B cell (primary cell): ENCODE measurements at regions not wholly inside any gene's neighbourhood (a gene's known extent, or its start where the extent isn't known, plus 50 kb on each side); places are given as distances from the start of the nearest gene placed in this dataset.
"Not testable (repeated sequence)": the region's sequence is repeated elsewhere in the genome, so short reads cannot be mapped to it uniquely, and the experiment has no call there.

ENCODE experiments used
- ATAC-seq: fragments of 200-7000 bp; cut with Tn5 transposase; one replicate; pipeline ENCODE4 v1.10.0; 2021; ENCODE audit warnings: low read depth, mild to moderate bottlenecking, moderate number of reproducible peaks, moderate library complexity
- CTCF ChIA-PET: fragments of 350-600 bp; sonication (Branson Sonifier 250); formaldehyde crosslinking; loops from one replicate; lab custom pipeline; 2021; ENCODE audit warnings: antibody characterized with exemption, inconsistent platforms; lab: Charles Lee
- POLR2A ChIA-PET: fragments of 350-600 bp; sonication (Branson Sonifier 250); formaldehyde crosslinking; loops from one replicate; lab custom pipeline; 2021; ENCODE audit warnings: antibody characterized with exemption; lab: Charles Lee
- DNase-seq: peaks from one replicate; pipeline ENCODE4 v3.0.0; 2013
- H2AFZ ChIP-seq: 2 replicates; pipeline ENCODE4 v1.6.1; 2012; ENCODE audit warnings: mild to moderate bottlenecking, low read depth, low read length; ENCODE audit not compliant: insufficient read depth, poor library complexity, severe bottlenecking
- H3K27ac ChIP-seq, 2 donors: 1 replicate in 1 of 2; 2 replicates in 1 of 2; pipeline ENCODE4 v1.5.1; 2012 to 2013; ENCODE audit warnings: low read length in 2 of 2, mild to moderate bottlenecking in 2 of 2, moderate library complexity in 1 of 2
- H3K27me3 ChIP-seq, 4 experiments: fragments of 200-600 bp in 1 of 4; sonication (generic) in 1 of 4; replicated peaks in 1 of 4; 1 replicate in 2 of 4; 2 replicates in 2 of 4; pipeline versions ENCODE4 v1.6.1 to v1.7.0; 2013 to 2016; ENCODE audit warnings: low read length in 3 of 4, mild to moderate bottlenecking in 2 of 4, mixed read lengths in 1 of 4, moderate library complexity in 1 of 4; ENCODE audit not compliant: insufficient read depth in 4 of 4, control insufficient read depth in 3 of 4; ENCODE audit errors: control extremely low read depth in 1 of 4
- H3K36me3 ChIP-seq, 2 experiments: replicated peaks in 1 of 2; 1 replicate in 1 of 2; 2 replicates in 1 of 2; pipeline versions ENCODE4 v1.6.1 to v1.7.1; 2013; ENCODE audit warnings: low read length in 1 of 2; ENCODE audit not compliant: insufficient read depth in 2 of 2, control insufficient read depth in 1 of 2; ENCODE audit errors: control extremely low read depth in 1 of 2, extremely low read depth in 1 of 2
- H3K4me1 ChIP-seq, 2 donors: fragments of 200-600 bp in 1 of 2; sonication (generic) in 1 of 2; 1 replicate in 1 of 2; 2 replicates in 1 of 2; pipeline versions ENCODE4 v1.5.1 to v1.6.1; 2013 to 2017; ENCODE audit warnings: low read length in 2 of 2; ENCODE audit not compliant: control insufficient read depth in 2 of 2, insufficient read depth in 2 of 2
- H3K4me2 ChIP-seq: replicated peaks from 2 replicates; pipeline ENCODE3; 2012; ENCODE audit warnings: mild to moderate bottlenecking, low read depth, low read length; ENCODE audit not compliant: poor library complexity, severe bottlenecking
- H3K4me3 ChIP-seq, 5 experiments: fragments of 200-600 bp in 1 of 5; sonication (generic) in 1 of 5; 1 replicate in 3 of 5; 2 replicates in 2 of 5; pipeline versions ENCODE4 v1.5.1 to v1.7.0; 2011 to 2016; ENCODE audit warnings: low read length in 4 of 5, mild to moderate bottlenecking in 4 of 5, low read depth in 2 of 5, control low read depth in 1 of 5, moderate library complexity in 1 of 5; ENCODE audit not compliant: insufficient read depth in 1 of 5; ENCODE audit errors: control extremely low read depth in 1 of 5, extremely low read depth in 1 of 5
- H3K79me2 ChIP-seq: fragments of 200-600 bp; sonication (generic); one replicate; pipeline ENCODE4 v1.6.0; 2016; ENCODE audit warnings: low read length; ENCODE audit not compliant: control insufficient read depth, insufficient read depth
- H3K9ac ChIP-seq: fragments of 200-600 bp; sonication (generic); 2 replicates; pipeline ENCODE4 v1.6.1; 2017; ENCODE audit warnings: mild to moderate bottlenecking, low read length, moderate library complexity
- H3K9me3 ChIP-seq, 3 donors: one replicate each; pipeline versions ENCODE4 v1.6.1 to v1.7.1; 2013; ENCODE audit warnings: low read length in 2 of 3; ENCODE audit not compliant: control insufficient read depth in 2 of 3, insufficient read depth in 1 of 3; ENCODE audit errors: control extremely low read depth in 1 of 3
- H4K20me1 ChIP-seq: 2 replicates; pipeline ENCODE4 v1.6.0; 2012; ENCODE audit warnings: mild to moderate bottlenecking, low read length; ENCODE audit not compliant: insufficient read depth, control insufficient read depth, poor library complexity, severe bottlenecking
- H3K27ac Mint-ChIP-seq: one replicate; pipeline ENCODE4 v1.8.0; 2021; ENCODE audit warnings: mixed read lengths
- H3K27me3 Mint-ChIP-seq: one replicate; pipeline ENCODE4 v1.8.0; 2021; ENCODE audit warnings: mixed read lengths
- H3K4me1 Mint-ChIP-seq: one replicate; pipeline ENCODE4 v1.8.0; 2021; ENCODE audit warnings: mixed read lengths
- H3K4me3 Mint-ChIP-seq: one replicate; pipeline ENCODE4 v1.8.0; 2021; ENCODE audit warnings: mixed read lengths
- H3K9me3 Mint-ChIP-seq: one replicate; pipeline ENCODE4 v1.8.0; 2022; ENCODE audit warnings: mixed read lengths; ENCODE audit not compliant: insufficient read depth
- EZH2 ChIP-seq: IDR thresholded peaks from 2 replicates; pipeline ENCODE4 v1.6.1; 2012; ENCODE audit warnings: borderline replicate concordance, low read depth, mild to moderate bottlenecking, moderate library complexity, low read length; ENCODE audit not compliant: insufficient read depth, poor library complexity, severe bottlenecking
- WGBS: methylation state at CpG from one replicate; pipeline ENCODE4 v1.1.5; 2013; ENCODE audit warnings: missing lambda C conversion rate; ENCODE audit not compliant: insufficient coverage; 5-methylcytosine and 5-hydroxymethylcytosine counted together
- intact Hi-C: fragments of 100-400 bp; cut with micrococcal nuclease; formaldehyde crosslinking; loops from one replicate; pipeline ENCODE4 v1.10.0; 2022
- TF ChIP-seq, protein P1 (sequence below): fragments of 200-600 bp; IDR thresholded peaks from one replicate; pipeline ENCODE4 v1.8.0; 2022; ENCODE audit warnings: antibody characterized with exemption, mild to moderate bottlenecking

GRCh38 chr16:63130942-63131341, 1094.7 kb upstream of the CDH8 start:
- Histone ChIP-seq H3K4me1 (no peaks in the 10 kb centered on the region), H3K9me3 (peaks cover 0 to 15% (median 0%) of the 10 kb centered on the region in 3 donors), H2AFZ (no peak overlapping the region), H3K27me3 (no peaks in the 10 kb centered on the region), H3K27ac (no peak overlapping the region), H3K36me3 (no peaks in the 10 kb centered on the region), H3K4me2 (no peak overlapping the region), H4K20me1 (no peaks in the 10 kb centered on the region), H3K9ac (no peak overlapping the region), H3K79me2 (no peaks in the 10 kb centered on the region), H3K4me3 (no peak overlapping the region)
- intact Hi-C loops = no loop called here
- WGBS = 100% methylated on average over 1 of the region's 4 CpGs
- H3K4me1 Mint-ChIP-seq = no peaks in the 10 kb centered on the region
- H3K27me3 Mint-ChIP-seq = no peaks in the 10 kb centered on the region
- DNase-seq (no peak), ATAC-seq (no peak)
- H3K27ac Mint-ChIP-seq = no peak overlapping the region
- H3K4me3 Mint-ChIP-seq = no peak overlapping the region
- CTCF ChIA-PET = no interaction called here
- no peak for TF ChIP-seq EZH2
- TF ChIP-seq, protein P1, sequence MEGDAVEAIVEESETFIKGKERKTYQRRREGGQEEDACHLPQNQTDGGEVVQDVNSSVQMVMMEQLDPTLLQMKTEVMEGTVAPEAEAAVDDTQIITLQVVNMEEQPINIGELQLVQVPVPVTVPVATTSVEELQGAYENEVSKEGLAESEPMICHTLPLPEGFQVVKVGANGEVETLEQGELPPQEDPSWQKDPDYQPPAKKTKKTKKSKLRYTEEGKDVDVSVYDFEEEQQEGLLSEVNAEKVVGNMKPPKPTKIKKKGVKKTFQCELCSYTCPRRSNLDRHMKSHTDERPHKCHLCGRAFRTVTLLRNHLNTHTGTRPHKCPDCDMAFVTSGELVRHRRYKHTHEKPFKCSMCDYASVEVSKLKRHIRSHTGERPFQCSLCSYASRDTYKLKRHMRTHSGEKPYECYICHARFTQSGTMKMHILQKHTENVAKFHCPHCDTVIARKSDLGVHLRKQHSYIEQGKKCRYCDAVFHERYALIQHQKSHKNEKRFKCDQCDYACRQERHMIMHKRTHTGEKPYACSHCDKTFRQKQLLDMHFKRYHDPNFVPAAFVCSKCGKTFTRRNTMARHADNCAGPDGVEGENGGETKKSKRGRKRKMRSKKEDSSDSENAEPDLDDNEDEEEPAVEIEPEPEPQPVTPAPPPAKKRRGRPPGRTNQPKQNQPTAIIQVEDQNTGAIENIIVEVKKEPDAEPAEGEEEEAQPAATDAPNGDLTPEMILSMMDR = no peak
- peaks cover 5% of the 10 kb centered on the region for H3K9me3 Mint-ChIP-seq
- POLR2A ChIA-PET = no interaction called here

DNA sequence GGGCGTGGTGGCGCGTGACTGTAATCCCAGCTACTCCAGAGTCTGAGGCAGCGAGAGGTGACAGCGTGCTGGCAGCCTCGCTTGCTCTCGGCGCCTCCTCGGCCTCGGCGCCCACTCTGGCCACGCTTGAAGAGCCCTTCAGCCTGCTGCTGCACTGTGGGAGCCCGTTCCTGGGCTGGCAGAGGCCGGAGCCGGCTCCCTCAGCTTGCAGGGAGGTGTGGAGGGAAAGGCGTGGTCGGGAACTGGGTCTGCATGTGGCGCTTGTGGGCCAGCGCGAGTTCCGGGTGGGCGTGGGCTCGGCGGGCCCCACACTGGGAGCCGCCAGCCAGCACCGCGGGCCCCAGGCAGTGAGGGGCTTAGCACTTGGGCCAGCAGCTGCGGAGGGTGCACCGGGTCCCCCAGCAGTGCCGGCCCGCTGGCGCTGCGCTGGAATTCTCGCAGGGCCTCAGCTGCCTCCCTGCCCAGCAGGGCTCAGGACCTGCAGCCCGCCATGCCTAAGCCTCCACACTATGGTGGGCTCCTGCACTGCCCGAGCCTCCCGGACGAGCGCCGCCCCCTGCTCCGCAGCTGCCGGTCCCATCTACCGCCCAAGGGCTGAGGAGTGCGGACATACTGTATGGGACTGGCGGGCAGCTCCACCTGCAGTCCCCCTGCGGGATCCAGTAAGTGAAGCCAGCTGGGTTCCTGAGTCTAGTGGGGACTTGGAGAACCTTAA, 1093.3 kb upstream of the CDH8 start:
- POLR2A ChIA-PET = no interaction called here
- intact Hi-C loops = no loop called here
- Mint-ChIP-seq H3K27me3 (no peaks in the 10 kb centered on the region), H3K4me3 (no peak overlapping the region), H3K27ac (no peak overlapping the region), H3K9me3 (peaks cover 2% of the 10 kb centered on the region), H3K4me1 (no peaks in the 10 kb centered on the region)
- no peak overlapping the region for H2AFZ ChIP-seq
- TF ChIP-seq, protein P1 = no peak
- no peak for TF ChIP-seq EZH2
- ATAC-seq (no peak), DNase-seq (no peak)
- H3K27ac ChIP-seq = no peak overlapping the region
- no peaks in the 10 kb centered on the region for H3K79me2 ChIP-seq
- 95% methylated on average over 42 of the region's 46 CpGs for WGBS
- H3K27me3 ChIP-seq = no peaks in the 10 kb centered on the region
- H3K9me3 ChIP-seq = peaks cover 0 to 15% (median 0%) of the 10 kb centered on the region in 3 donors
- no peaks in the 10 kb centered on the region for H3K36me3 ChIP-seq
- H3K4me2 ChIP-seq = no peak overlapping the region
- H4K20me1 ChIP-seq = no peaks in the 10 kb centered on the region
- H3K4me3 ChIP-seq = no peak overlapping the region
- CTCF ChIA-PET = no interaction called here
- H3K9ac ChIP-seq = no peak overlapping the region
- no peaks in the 10 kb centered on the region for H3K4me1 ChIP-seq

- DNase-seq, CTCF ChIA-PET, H3K36me3 ChIP-seq, H3K9me3 ChIP-seq, H3K27me3 Mint-ChIP-seq, H3K4me3 Mint-ChIP-seq, H3K4me1 Mint-ChIP-seq, H3K79me2 ChIP-seq, H3K4me3 ChIP-seq, POLR2A ChIA-PET, H3K4me2 ChIP-seq, H2AFZ ChIP-seq, intact Hi-C loops, H4K20me1 ChIP-seq, H3K4me1 ChIP-seq, H3K27me3 ChIP-seq, H3K9me3 Mint-ChIP-seq, ATAC-seq, H3K9ac ChIP-seq, H3K27ac Mint-ChIP-seq, H3K27ac ChIP-seq: not testable (repeated sequence)
- WGBS = 98% methylated on average over 22 of the region's 23 CpGs
These were observed 1083.7 kb upstream of the CDH8 start for GRCh38 chr16:63119905-63120304.
